NCI-H748 treated with DMSO at 0.1 percent for 48 hours (cell line): ENCODE measurements at regions not wholly inside any gene's neighbourhood (a gene's known extent, or its start where the extent isn't known, plus 50 kb on each side); places are given as distances from the start of the nearest gene placed in this dataset.

ENCODE experiments used
- DNase-seq: peaks from one replicate; lab custom pipeline; 2025; lab: John Stamatoyannopoulos, UW

- no peak for DNase-seq
Measured at GRCh38 chr2:181114021-181114420, 133.6 kb downstream of the UBE2E3 start.

GRCh38 chr2:181116261-181116660 lies 135.9 kb downstream of the UBE2E3 start:
- DNase-seq: no peak

- DNase-seq: no peak
Measured at GRCh38 chr2:181117206-181117925, 137.0 kb downstream of the UBE2E3 start.

- no peak for DNase-seq
Measured at GRCh38 chr2:181120625-181121024, 140.2 kb downstream of the UBE2E3 start.

GRCh38 chr2:181121996-181122395 lies 141.6 kb downstream of the UBE2E3 start:
- no peak for DNase-seq

GRCh38 chr2:181122601-181123000 lies 142.2 kb downstream of the UBE2E3 start:
- DNase-seq: no peak

- DNase-seq: no peak
Measured at GRCh38 chr2:181123798-181124231, 143.4 kb downstream of the UBE2E3 start.

- no peak for DNase-seq
Measured at GRCh38 chr2:181124497-181124896, 144.1 kb downstream of the UBE2E3 start.

GRCh38 chr2:181125359-181125758 lies 145.0 kb downstream of the UBE2E3 start:
- no peak for DNase-seq

- no peak for DNase-seq
Measured at GRCh38 chr2:181126311-181126868, 146.0 kb downstream of the UBE2E3 start.

- no peak for DNase-seq
Measured at GRCh38 chr2:181128199-181128598, 147.8 kb downstream of the UBE2E3 start.

- no peak for DNase-seq
Measured at GRCh38 chr2:181129364-181130056, 149.1 kb downstream of the UBE2E3 start.

- no peak for DNase-seq
Measured at GRCh38 chr2:181130686-181131085, 150.3 kb downstream of the UBE2E3 start.

- no peak for DNase-seq
Measured at GRCh38 chr2:181131584-181131983, 151.2 kb downstream of the UBE2E3 start.

GRCh38 chr2:181138816-181139215 lies 158.4 kb downstream of the UBE2E3 start:
- no peak for DNase-seq

GRCh38 chr2:181139831-181140230 lies 159.4 kb downstream of the UBE2E3 start:
- DNase-seq: no peak

GRCh38 chr2:181140414-181140813 lies 160.0 kb downstream of the UBE2E3 start:
- no peak for DNase-seq

GRCh38 chr2:181140928-181141327 lies 160.5 kb downstream of the UBE2E3 start:
- DNase-seq: no peak

GRCh38 chr2:181141676-181142075 lies 161.3 kb downstream of the UBE2E3 start:
- DNase-seq: no peak

GRCh38 chr2:181142514-181142913 lies 162.1 kb downstream of the UBE2E3 start:
- DNase-seq: no peak

GRCh38 chr2:181143790-181144300 lies 163.4 kb downstream of the UBE2E3 start:
- DNase-seq: no peak

- DNase-seq: no peak
Measured at GRCh38 chr2:181145645-181146044, 165.2 kb downstream of the UBE2E3 start.

GRCh38 chr2:181146171-181146570 lies 165.8 kb downstream of the UBE2E3 start:
- no peak for DNase-seq
